Stimulated activated naive CD4-positive, alpha-beta T cell treated with Interleukin-2 at 50 U/mL for 16 hours (primary cell): ENCODE measurements at regions not wholly inside any gene's neighbourhood (a gene's known extent, or its start where the extent isn't known, plus 50 kb on each side); places are given as distances from the start of the nearest gene placed in this dataset.

Experiments used
- DNase-seq: peaks from one replicate; lab custom pipeline; 2025; lab: John Stamatoyannopoulos, UW

DNA sequence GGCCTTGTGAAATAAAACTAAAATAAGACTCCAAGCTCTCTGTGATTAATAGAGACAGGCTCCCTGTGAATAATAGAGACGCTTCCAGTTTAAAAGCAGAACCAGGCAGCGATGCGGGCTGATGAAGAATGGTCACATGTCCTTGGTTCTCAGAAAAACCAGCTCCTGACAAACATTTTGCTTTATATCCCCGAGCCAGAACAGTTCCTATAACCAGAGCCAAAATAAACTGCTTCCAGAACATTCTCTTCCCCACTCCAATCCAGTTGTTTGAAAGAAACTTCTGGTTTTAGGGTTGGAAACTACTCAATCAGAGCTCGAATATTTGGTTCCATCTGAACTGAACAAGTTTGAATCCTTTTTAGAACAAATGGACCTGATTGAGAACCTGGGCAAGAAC lies 213.7 kb downstream of the TSN start:
- no peak for DNase-seq

- DNase-seq = no peak
Measured at GRCh38 chr2:121969766-121970639, 214.6 kb downstream of the TSN start.

DNA sequence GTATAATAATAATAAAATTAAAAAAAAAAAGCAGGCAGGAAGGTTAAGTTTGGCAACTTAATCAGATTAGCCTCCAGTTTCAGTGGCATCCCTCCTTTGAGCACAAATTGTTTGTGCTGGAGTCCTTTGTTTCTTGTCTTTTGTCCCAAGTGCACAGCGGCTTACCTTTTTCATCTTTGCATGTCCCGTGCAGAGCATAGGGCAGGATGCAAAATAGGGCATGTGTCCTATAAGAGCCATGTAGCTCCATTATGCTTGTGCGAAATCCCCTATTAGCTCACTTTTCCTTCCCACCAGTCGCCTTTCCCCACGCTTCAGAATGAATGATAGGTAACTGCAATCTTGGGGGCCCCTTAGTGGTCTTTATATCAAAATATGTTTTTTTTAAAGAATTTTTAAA lies 216.8 kb downstream of the TSN start:
- no peak for DNase-seq

GRCh38 chr2:121974897-121975661 lies 219.6 kb downstream of the TSN start:
- peak; percentile 12 for DNase-seq

GRCh38 chr2:121976926-121977325 lies 221.5 kb downstream of the TSN start:
- no peak for DNase-seq

DNA sequence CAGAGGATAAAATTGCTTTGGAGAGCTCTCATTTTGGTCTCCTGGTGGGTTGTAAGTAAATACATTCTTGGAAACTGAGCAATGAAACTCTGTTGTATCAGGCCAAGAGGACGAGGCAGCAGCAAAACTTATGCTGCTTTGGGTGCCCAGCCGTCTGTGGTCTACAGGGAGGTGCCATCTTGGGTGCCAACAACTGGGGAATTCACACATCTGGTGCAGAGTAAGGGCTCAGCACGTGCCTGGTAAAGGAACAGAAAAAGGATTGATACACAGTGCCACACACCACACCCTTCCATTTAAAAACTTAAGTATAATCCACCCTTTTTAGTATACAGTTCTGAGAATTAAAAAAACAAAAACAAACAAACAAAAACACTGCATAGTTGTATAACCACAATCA lies 221.9 kb downstream of the TSN start:
- DNase-seq = no peak

DNA sequence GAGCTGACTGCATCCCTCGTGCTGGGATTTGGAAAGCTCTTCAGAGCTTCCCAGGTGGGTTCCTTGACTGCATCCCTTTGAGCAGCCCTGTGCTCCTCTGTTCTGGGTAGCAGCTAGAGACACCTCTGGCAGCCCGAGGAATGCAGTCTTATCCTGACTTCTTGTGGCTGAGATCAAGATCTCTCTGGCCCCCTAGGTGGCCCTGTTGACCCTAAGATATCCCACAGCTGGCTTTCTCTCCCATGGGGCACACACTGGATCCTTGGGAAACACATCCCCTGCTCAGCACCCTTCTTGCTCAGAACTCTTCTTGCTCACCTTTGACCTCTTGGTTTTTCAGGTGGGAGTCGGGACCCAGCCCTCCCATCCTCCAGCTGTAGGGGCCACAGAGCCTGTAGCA lies 237.2 kb downstream of the TSN start:
- DNase-seq = no peak

- DNase-seq = no peak
Measured at GRCh38 chr2:121993682-121994081, 238.2 kb downstream of the TSN start.

GRCh38 chr2:121994238-121995206 lies 239.1 kb downstream of the TSN start:
- no peak for DNase-seq

DNA sequence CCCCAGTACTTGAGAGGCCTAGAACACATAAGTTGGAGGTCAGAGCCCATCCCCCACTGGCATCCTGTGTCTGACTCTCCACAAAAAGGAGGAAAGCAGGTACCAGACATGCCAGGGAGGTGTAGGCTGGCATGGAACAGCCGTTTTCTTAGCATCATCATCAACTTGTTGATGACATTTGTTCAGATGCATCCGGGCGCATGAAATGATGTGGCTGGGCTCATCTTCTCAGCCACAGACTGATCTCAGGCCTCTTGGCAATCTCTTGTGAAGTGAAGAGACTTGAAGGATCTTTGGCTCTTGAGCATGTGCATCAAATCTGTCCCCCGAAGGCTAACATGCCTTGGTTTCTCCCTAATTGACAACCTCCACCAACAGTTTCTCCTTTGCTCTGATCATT lies 243.3 kb downstream of the TSN start:
- no peak for DNase-seq

- DNase-seq = no peak
Measured at GRCh38 chr2:121999264-121999663, 243.8 kb downstream of the TSN start.

- no peak for DNase-seq
Measured at GRCh38 chr2:122000556-122001340, 245.3 kb downstream of the TSN start.

DNA sequence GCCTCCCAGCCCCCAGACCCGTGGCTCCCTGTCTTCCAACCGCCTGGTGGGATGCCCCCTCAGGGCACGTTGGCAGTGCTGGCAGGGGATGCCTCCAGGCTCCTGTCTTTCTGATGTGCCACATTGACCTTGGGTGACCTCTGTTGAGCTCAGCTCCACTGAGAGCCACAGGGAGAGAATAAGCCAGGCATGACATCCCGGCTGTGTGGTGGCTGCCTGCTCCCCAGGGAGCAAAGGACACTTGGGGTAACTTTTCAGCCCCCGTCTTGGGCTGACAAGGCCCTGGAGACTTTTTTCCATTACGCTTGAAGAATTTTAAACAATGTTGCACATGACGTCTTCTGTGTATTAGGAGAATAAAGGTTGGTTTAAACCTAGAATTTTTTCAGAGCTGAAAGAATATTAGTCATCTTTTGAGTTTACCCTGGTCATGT lies 246.0 kb downstream of the TSN start:
- no peak for DNase-seq

DNA sequence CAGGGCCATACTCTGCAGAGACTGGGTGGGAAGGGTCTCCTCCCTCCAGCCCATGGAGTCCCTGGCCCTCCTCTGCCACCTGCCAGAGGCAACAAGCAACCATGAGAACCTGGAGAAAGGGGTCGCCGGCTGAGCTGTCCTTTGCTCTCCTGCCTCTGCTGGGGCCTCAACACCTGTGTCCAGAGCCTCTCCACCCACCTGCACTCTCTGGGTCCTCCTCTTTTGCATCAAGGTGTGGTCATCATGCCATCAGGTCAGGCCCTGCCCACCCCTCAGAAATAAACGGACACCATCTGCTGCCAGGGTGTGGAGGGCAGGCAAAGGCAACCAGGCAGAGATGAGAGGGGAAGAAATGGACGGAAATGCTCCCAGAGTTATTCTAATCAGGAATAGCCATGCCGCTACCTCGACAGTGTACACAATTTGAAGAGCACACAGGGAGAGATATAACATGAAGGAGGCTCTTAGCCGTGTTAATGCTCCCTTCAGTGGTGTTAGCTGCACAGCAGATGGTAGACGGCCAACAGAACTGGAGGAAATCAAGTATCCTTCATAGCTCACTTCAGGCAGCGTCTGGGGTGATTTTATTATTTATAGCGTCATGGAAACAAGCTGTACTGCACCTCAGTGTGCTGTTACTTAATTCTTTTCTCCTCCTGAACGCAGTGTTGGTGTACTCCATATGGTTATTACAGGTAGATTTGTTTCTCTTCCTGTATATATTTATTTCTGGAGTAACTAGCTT lies 247.9 kb downstream of the TSN start:
- DNase-seq = no peak

DNA sequence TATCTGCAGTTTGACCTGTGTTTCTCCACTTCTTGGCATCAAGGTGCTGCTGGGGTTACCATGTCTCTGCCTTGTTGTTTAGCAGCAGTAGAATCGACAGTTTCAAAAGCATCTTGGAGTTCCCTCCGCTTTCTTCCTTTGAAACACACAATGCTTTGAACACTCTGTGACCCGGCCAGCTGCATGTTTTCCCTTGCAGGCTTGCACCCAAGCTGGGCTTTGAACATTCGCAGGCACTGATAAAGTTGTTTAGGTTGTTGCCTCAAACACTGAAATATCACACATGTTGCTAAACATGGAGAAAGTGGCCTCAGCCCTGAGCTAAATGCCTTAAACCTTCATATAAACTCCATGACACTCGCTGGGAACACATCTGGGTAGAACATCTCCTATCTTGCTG lies 251.7 kb downstream of the TSN start:
- DNase-seq = no peak

- DNase-seq = no peak
Measured at GRCh38 chr2:122007577-122007976, 252.1 kb downstream of the TSN start.

- DNase-seq = no peak
Measured at GRCh38 chr2:122009561-122009960, 254.1 kb downstream of the TSN start.

GRCh38 chr2:122011493-122012270 lies 256.2 kb downstream of the TSN start:
- DNase-seq = no peak

DNA sequence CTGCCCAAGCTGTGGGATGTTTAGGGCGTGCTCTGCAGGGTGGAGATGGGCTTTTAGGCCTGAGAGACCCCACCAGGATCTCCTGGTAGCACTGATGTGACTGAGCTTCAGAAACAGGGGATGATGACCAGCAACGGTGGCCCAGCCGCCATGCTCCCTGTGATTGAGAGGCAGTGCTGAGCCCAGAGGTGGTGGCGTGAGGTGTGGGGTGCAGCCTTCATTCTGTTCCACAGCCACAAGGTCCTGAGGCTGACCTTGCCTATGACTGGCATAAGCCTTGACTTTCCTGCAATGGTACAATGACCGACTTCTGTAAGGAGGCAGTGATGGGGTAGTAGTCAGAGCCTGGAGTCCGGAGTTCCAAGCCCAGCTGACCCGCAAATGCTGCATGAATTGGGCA lies 263.3 kb downstream of the TSN start:
- no peak for DNase-seq

DNA sequence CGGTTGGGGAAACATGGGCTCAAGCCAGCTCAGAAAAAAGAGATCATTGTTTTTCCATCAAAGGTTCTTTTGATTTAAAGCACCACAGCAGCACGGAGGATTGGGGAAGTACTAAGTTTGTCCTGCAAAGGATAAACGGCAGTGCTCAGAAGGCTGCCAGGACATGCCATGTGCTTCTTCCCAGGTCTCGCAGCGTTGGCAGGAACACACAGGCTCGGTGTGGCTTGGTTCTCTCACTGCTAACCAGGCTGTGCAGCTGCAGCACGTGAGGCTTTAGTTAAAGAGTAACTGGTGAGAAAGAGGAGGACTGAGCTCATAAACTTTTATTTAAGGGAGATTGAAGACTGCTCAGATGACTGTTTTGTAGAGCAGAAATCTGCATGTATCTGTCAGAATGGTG lies 264.3 kb downstream of the TSN start:
- DNase-seq = no peak
